Keratinocyte (primary cell): ENCODE measurements at regions not wholly inside any gene's neighbourhood (a gene's known extent, or its start where the extent isn't known, plus 50 kb on each side); places are given as distances from the start of the nearest gene placed in this dataset.

ENCODE experiments used
- DNase-seq: peaks from one replicate; pipeline ENCODE4 v3.0.0-alpha.2; 2011; ENCODE audit warnings: low read depth, missing footprints, low spot score
- FAIRE-seq: peaks from 2 replicates; lab custom pipeline; 2011; peaks lifted over from hg19 to GRCh38; lab: Jason Lieb, UNC
- H2AFZ ChIP-seq: 2 replicates; pipeline ENCODE4 v1.6.0; 2012; ENCODE audit warnings: low read length, control low read depth, inconsistent platforms; ENCODE audit not compliant: control insufficient read depth
- H3K27ac ChIP-seq: 2 replicates; pipeline ENCODE4 v1.5.1; 2011; ENCODE audit warnings: low read length; ENCODE audit not compliant: control insufficient read depth, insufficient read depth
- H3K27me3 ChIP-seq: 3 replicates; pipeline ENCODE4 v1.6.0; 2011; ENCODE audit warnings: low read length; ENCODE audit not compliant: control insufficient read depth, insufficient read depth; ENCODE audit errors: extremely low read depth
- H3K36me3 ChIP-seq, 2 experiments: 2 replicates in 1 of 2; 3 replicates in 1 of 2; pipeline ENCODE4 v1.5.1; 2011; ENCODE audit warnings: low read length in 2 of 2, mild to moderate bottlenecking in 1 of 2; ENCODE audit not compliant: control insufficient read depth in 2 of 2, insufficient read depth in 2 of 2; ENCODE audit errors: extremely low read depth in 1 of 2
- H3K4me1 ChIP-seq: 3 replicates; pipeline ENCODE4 v1.5.1; 2011; ENCODE audit warnings: low read length; ENCODE audit not compliant: control insufficient read depth, insufficient read depth; ENCODE audit errors: extremely low read depth
- H3K4me2 ChIP-seq: 3 replicates; pipeline ENCODE4 v1.6.0; 2011; ENCODE audit warnings: low read depth, low read length; ENCODE audit not compliant: control insufficient read depth, insufficient read depth; ENCODE audit errors: extremely low read depth
- H3K4me3 ChIP-seq, 3 experiments: fragments of 200-600 bp in 1 of 3; sonication (generic) in 1 of 3; 2 replicates in 2 of 3; 3 replicates in 1 of 3; pipeline ENCODE4 v1.5.1; 2011 to 2016; ENCODE audit warnings: low read length in 3 of 3, mild to moderate bottlenecking in 3 of 3, control low read depth in 2 of 3, inconsistent platforms in 1 of 3, low read depth in 1 of 3, mixed read lengths in 1 of 3, mixed run types in 1 of 3, moderate library complexity in 1 of 3; ENCODE audit not compliant: control insufficient read depth in 2 of 3, insufficient read depth in 2 of 3; ENCODE audit errors: extremely low read depth in 1 of 3
- H3K79me2 ChIP-seq: 2 replicates; pipeline ENCODE4 v1.6.0; 2012; ENCODE audit warnings: low read length; ENCODE audit not compliant: control insufficient read depth, insufficient read depth
- H3K9ac ChIP-seq: 3 replicates; pipeline ENCODE4 v1.6.0; 2011; ENCODE audit warnings: low read length; ENCODE audit not compliant: control insufficient read depth, insufficient read depth; ENCODE audit errors: extremely low read depth
- H3K9me1 ChIP-seq: 3 replicates; pipeline ENCODE4 v1.6.0; 2011; ENCODE audit warnings: low read length; ENCODE audit not compliant: control insufficient read depth, insufficient read depth; ENCODE audit errors: extremely low read depth
- H3K9me3 ChIP-seq: 2 replicates; pipeline ENCODE4 v1.5.1; 2012; ENCODE audit warnings: low read depth, low read length; ENCODE audit not compliant: control insufficient read depth
- H4K20me1 ChIP-seq: 3 replicates; pipeline ENCODE4 v1.6.0; 2011; ENCODE audit warnings: low read length; ENCODE audit not compliant: control insufficient read depth, insufficient read depth; ENCODE audit errors: extremely low read depth
- EZH2 ChIP-seq: IDR thresholded peaks from one replicate; pipeline ENCODE4 v1.6.1; 2012; ENCODE audit warnings: inconsistent platforms, mild to moderate bottlenecking, low read length, moderate library complexity
- dilution Hi-C: fragments of 300-500 bp; cut with MboI; formaldehyde crosslinking; loops from one replicate; pipeline ENCODE4 v1.7.0; 2020; ENCODE audit warnings: low sequenced_read_pairs; ENCODE audit not compliant: extremely low pct_ligation_motif_present
- TF ChIP-seq, protein P1 (sequence below), 3 experiments: IDR thresholded peaks in 1 of 3; conservative IDR thresholded peaks in 1 of 3; optimal IDR thresholded peaks in 1 of 3; 2 replicates in 2 of 3; 3 replicates in 1 of 3; pipeline versions ENCODE3 to v1.5.1; 2011; ENCODE audit warnings: low read length in 3 of 3, mild to moderate bottlenecking in 3 of 3, moderate library complexity in 2 of 3, control low read depth in 1 of 3, inconsistent platforms in 1 of 3; ENCODE audit not compliant: insufficient read depth in 2 of 3; ENCODE audit errors: extremely low read depth in 1 of 3

DNA sequence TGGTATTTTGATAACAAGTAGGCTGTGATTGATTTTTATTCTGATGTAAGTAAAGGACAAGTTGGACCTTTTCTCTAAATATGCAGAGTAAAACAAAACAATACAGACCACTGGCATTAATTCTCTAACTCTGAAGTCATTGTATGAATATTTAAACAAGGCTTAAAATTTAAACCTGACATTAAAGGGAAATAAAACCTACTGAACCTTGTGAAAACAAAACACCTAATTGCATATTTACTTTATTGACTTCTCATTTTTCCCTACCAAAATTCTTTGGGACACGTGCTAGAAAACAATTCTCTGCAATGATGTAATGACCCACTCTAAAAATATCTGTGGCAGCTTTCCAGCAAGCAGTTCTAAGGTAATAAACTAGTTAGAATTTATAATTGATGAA, 369.7 kb upstream of the TRAM1L1 start:
- no peaks in the 10 kb centered on the region for H3K9me1 ChIP-seq
- H3K4me3 ChIP-seq: no peak overlapping the region
- TF ChIP-seq EZH2: no peak
- TF ChIP-seq, protein P1, sequence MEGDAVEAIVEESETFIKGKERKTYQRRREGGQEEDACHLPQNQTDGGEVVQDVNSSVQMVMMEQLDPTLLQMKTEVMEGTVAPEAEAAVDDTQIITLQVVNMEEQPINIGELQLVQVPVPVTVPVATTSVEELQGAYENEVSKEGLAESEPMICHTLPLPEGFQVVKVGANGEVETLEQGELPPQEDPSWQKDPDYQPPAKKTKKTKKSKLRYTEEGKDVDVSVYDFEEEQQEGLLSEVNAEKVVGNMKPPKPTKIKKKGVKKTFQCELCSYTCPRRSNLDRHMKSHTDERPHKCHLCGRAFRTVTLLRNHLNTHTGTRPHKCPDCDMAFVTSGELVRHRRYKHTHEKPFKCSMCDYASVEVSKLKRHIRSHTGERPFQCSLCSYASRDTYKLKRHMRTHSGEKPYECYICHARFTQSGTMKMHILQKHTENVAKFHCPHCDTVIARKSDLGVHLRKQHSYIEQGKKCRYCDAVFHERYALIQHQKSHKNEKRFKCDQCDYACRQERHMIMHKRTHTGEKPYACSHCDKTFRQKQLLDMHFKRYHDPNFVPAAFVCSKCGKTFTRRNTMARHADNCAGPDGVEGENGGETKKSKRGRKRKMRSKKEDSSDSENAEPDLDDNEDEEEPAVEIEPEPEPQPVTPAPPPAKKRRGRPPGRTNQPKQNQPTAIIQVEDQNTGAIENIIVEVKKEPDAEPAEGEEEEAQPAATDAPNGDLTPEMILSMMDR (optimal IDR thresholded peaks at IDR 0.05 in 1 of 3, IDR thresholded peaks at IDR 0.05 in 1 of 3, conservative IDR thresholded peaks at IDR 0.05 in 1 of 3; ENCODE audit: extremely low read depth in 1 of 3, insufficient read depth in 2 of 3, low read length in 3 of 3): no peak
- H3K9me3 ChIP-seq: no peaks in the 10 kb centered on the region
- no peak overlapping the region for H3K4me2 ChIP-seq
- H3K4me1 ChIP-seq: no peaks in the 10 kb centered on the region
- H3K79me2 ChIP-seq: no peaks in the 10 kb centered on the region
- no peaks in the 10 kb centered on the region for H3K27me3 ChIP-seq
- no peaks in the 10 kb centered on the region for H3K36me3 ChIP-seq
- no peak overlapping the region for H2AFZ ChIP-seq
- no peak overlapping the region for H3K9ac ChIP-seq
- H3K27ac ChIP-seq: no peak overlapping the region
- DNase-seq (no peak), FAIRE-seq (no peak)
- dilution Hi-C loops: no loop called here
- no peaks in the 10 kb centered on the region for H4K20me1 ChIP-seq

DNA sequence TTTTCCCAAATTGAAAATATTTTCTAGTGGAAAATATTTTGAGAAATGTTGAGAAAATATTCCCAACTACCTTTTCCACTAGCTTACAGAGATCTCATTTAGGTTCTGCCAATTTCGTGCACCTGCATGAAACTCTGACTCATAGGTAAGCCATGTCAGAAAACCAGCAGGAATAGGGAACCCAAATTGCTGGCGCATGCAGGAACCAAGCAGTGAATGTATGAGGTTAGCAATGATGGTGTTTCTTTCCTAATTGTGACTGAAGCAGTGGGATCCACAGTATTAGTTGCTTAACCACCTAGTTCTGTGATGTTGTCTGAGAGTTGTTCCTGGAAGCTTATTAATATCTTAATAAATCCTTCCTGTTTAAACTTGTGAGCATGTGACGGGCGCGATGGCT, 381.0 kb upstream of the TRAM1L1 start:
- Histone ChIP-seq H3K4me3 (no peak overlapping the region), H3K36me3 (no peaks in the 10 kb centered on the region), H3K9me1 (no peaks in the 10 kb centered on the region), H3K9me3 (no peaks in the 10 kb centered on the region), H2AFZ (peak overlapping the region; percentile 76), H3K4me2 (peak overlapping the region; percentile 46), H3K27ac (peak overlapping the region; percentile 69), H3K27me3 (no peaks in the 10 kb centered on the region), H3K79me2 (no peaks in the 10 kb centered on the region), H3K4me1 (peaks cover 4% of the 10 kb centered on the region), H4K20me1 (no peaks in the 10 kb centered on the region), H3K9ac (peak overlapping the region; percentile 42)
- TF ChIP-seq, protein P1 (optimal IDR thresholded peaks at IDR 0.05 in 1 of 3, IDR thresholded peaks at IDR 0.05 in 1 of 3, conservative IDR thresholded peaks at IDR 0.05 in 1 of 3; ENCODE audit: extremely low read depth in 1 of 3, insufficient read depth in 2 of 3, low read length in 3 of 3): no peak
- TF ChIP-seq EZH2: no peak
- FAIRE-seq (peak; percentile 84), DNase-seq (peak; percentile 49)
- dilution Hi-C loops: no loop called here
